ENCODE measurements at regions not wholly inside any gene's neighbourhood (a gene's known extent, or its start where the extent isn't known, plus 50 kb on each side); places are given as distances from the start of the nearest gene placed in this dataset.

- no peak for TF ChIP-seq CTCF (IDR thresholded peaks at IDR 0.05; ENCODE audit: unreplicated experiment)
- POLR2A ChIA-PET = no interaction called here
- no peaks in the 10 kb centered on the region for H3K36me3 Mint-ChIP-seq (ENCODE audit: insufficient read depth, unreplicated experiment)
- no peak overlapping the region for H3K27ac Mint-ChIP-seq (ENCODE audit: low read depth, unreplicated experiment)
- H3K4me3 Mint-ChIP-seq (ENCODE audit: unreplicated experiment) = no peak overlapping the region
- intact Hi-C loops (cut with micrococcal nuclease) = no loop called here
- H3K4me1 Mint-ChIP-seq (ENCODE audit: insufficient read depth, unreplicated experiment) = no peaks in the 10 kb centered on the region
- no peak for DNase-seq (ENCODE audit: unreplicated experiment)
- no TSS peak for BruUV-seq (replicated peaks)
- H3K9me3 Mint-ChIP-seq (ENCODE audit: unreplicated experiment) = peaks cover 7% of the 10 kb centered on the region
- CTCF ChIA-PET = no interaction called here
- H3K27me3 Mint-ChIP-seq (ENCODE audit: insufficient read depth, unreplicated experiment) = no peaks in the 10 kb centered on the region
These were observed 985.4 kb downstream of the TBC1D32 start for GRCh38 chr6:120348926-120349325.

- no peak overlapping the region for H3K27ac Mint-ChIP-seq (ENCODE audit: low read depth, unreplicated experiment)
- H3K36me3 Mint-ChIP-seq (ENCODE audit: insufficient read depth, unreplicated experiment) = no peaks in the 10 kb centered on the region
- H3K4me3 Mint-ChIP-seq (ENCODE audit: unreplicated experiment) = no peak overlapping the region
- H3K9me3 Mint-ChIP-seq (ENCODE audit: unreplicated experiment) = no peaks in the 10 kb centered on the region
- BruUV-seq (replicated peaks) = no TSS peak
- ChIA-PET POLR2A (no interaction called here), CTCF (no interaction called here)
- intact Hi-C loops (cut with micrococcal nuclease) = no loop called here
- no peaks in the 10 kb centered on the region for H3K4me1 Mint-ChIP-seq (ENCODE audit: insufficient read depth, unreplicated experiment)
- no peak for TF ChIP-seq CTCF (IDR thresholded peaks at IDR 0.05; ENCODE audit: unreplicated experiment)
- peaks cover 13% of the 10 kb centered on the region for H3K27me3 Mint-ChIP-seq (ENCODE audit: insufficient read depth, unreplicated experiment)
- no peak for DNase-seq (ENCODE audit: unreplicated experiment)
These were observed 979.0 kb upstream of the MAN1A1 start for GRCh38 chr6:120328521-120328920.

GRCh38 chr6:120320481-120321162 is 971.1 kb upstream of the MAN1A1 start:
- H3K27me3 Mint-ChIP-seq (ENCODE audit: insufficient read depth, unreplicated experiment) = no peaks in the 10 kb centered on the region
- DNase-seq (ENCODE audit: unreplicated experiment) = no peak
- peak overlapping the region; percentile 41 for H3K4me3 Mint-ChIP-seq (ENCODE audit: unreplicated experiment)
- no peaks in the 10 kb centered on the region for H3K9me3 Mint-ChIP-seq (ENCODE audit: unreplicated experiment)
- no peaks in the 10 kb centered on the region for H3K36me3 Mint-ChIP-seq (ENCODE audit: insufficient read depth, unreplicated experiment)
- no TSS peak for BruUV-seq (replicated peaks)
- TF ChIP-seq CTCF (IDR thresholded peaks at IDR 0.05; ENCODE audit: unreplicated experiment) = no peak
- ChIA-PET POLR2A (no interaction called here), CTCF (interaction anchor here (0.7 to 0.8 kb wide), 2 partner anchors 38 to 1209 kb away, joined by 3 read pairs; no protein-coding TSS in a partner anchor)
- no peak overlapping the region for H3K27ac Mint-ChIP-seq (ENCODE audit: low read depth, unreplicated experiment)
- H3K4me1 Mint-ChIP-seq (ENCODE audit: insufficient read depth, unreplicated experiment) = no peaks in the 10 kb centered on the region
- intact Hi-C loops (cut with micrococcal nuclease) = no loop called here

- no peak for DNase-seq (ENCODE audit: unreplicated experiment)
- Mint-ChIP-seq H3K4me3 (ENCODE audit: unreplicated experiment) (no peak overlapping the region), H3K27ac (ENCODE audit: low read depth, unreplicated experiment) (no peak overlapping the region), H3K4me1 (ENCODE audit: insufficient read depth, unreplicated experiment) (no peaks in the 10 kb centered on the region), H3K27me3 (ENCODE audit: insufficient read depth, unreplicated experiment) (peaks cover 37% of the 10 kb centered on the region), H3K9me3 (ENCODE audit: unreplicated experiment) (no peaks in the 10 kb centered on the region), H3K36me3 (ENCODE audit: insufficient read depth, unreplicated experiment) (no peaks in the 10 kb centered on the region)
- no peak for TF ChIP-seq CTCF (IDR thresholded peaks at IDR 0.05; ENCODE audit: unreplicated experiment)
- ChIA-PET POLR2A (no interaction called here), CTCF (no interaction called here)
- no TSS peak for BruUV-seq (replicated peaks)
- intact Hi-C loops (cut with micrococcal nuclease) = no loop called here
These were observed 954.7 kb upstream of the MAN1A1 start for GRCh38 chr6:120304223-120304622.
